K562 (cell line): ENCODE measurements at regions not wholly inside any gene's neighbourhood (a gene's known extent, or its start where the extent isn't known, plus 50 kb on each side); places are given as distances from the start of the nearest gene placed in this dataset.

Experiments
- ATAC-seq: fragments of 200-7000 bp; cut with Tn5 transposase; 3 replicates; pipeline ENCODE4 v1.9.1; 2020; ENCODE audit warnings: moderate library complexity
- BruUV-seq: library from RNA; stranded (reverse); fragments of 400-500 nt; replicated peaks from 2 replicates; lab custom pipeline; 2021; lab: Mats Ljungman, UMichigan
- CTCF ChIA-PET: fragments of 300-600 bp; formaldehyde crosslinking; extraction: SDS; loops from one replicate; lab custom pipeline; 2021; ENCODE audit warnings: low intra/inter-chr PET ratio; lab: Yijun Ruan, JAX
- POLR2A ChIA-PET: fragments of 300-600, 350-650 bp; sonication (Branson Sonifier 250); formaldehyde crosslinking; extraction: SDS; loops from one replicate; lab custom pipeline; 2021; ENCODE audit warnings: antibody characterized with exemption, inconsistent platforms; lab: Yijun Ruan, JAX
- DNase-seq, 4 experiments: peaks; one replicate each; pipeline versions ENCODE4 v3.0.0 to v3.0.0-alpha.2; 2011 to 2018; ENCODE audit warnings: low spot score in 3 of 4, mixed read lengths in 3 of 4; ENCODE audit errors: extremely low read depth in 1 of 4
- FAIRE-seq: peaks from 2 replicates; lab custom pipeline; 2011; peaks lifted over from hg19 to GRCh38; lab: Jason Lieb, UNC
- H2AFZ ChIP-seq: 2 replicates; pipeline ENCODE4 v1.6.0; 2011; ENCODE audit warnings: low read depth, low read length, control low read depth, inconsistent platforms
- H3K27ac ChIP-seq: fragments of 200-600 bp; 3 replicates; pipeline ENCODE4 v1.8.0; 2011; ENCODE audit warnings: low read depth, mild to moderate bottlenecking, control low read depth, inconsistent platforms, low read length, moderate library complexity, mixed read lengths; ENCODE audit errors: extremely low read depth
- H3K27me3 ChIP-seq, 2 experiments: fragments of 300-600 bp in 1 of 2; 2 replicates in 1 of 2; 3 replicates in 1 of 2; pipeline versions ENCODE4 v1.6.0 to v1.8.0; 2011; ENCODE audit warnings: inconsistent platforms in 2 of 2, low read length in 2 of 2, mild to moderate bottlenecking in 1 of 2, mixed read lengths in 1 of 2, moderate library complexity in 1 of 2; ENCODE audit not compliant: control insufficient read depth in 2 of 2, insufficient read depth in 2 of 2
- H3K36me3 ChIP-seq: fragments of 300-600 bp; 3 replicates; pipeline ENCODE4 v1.8.0; 2011; ENCODE audit warnings: mild to moderate bottlenecking, low read length, inconsistent platforms; ENCODE audit not compliant: control insufficient read depth, insufficient read depth
- H3K4me1 ChIP-seq, 2 experiments: fragments of 200-600 bp in 1 of 2; replicated peaks in 1 of 2; 2 replicates in 1 of 2; 3 replicates in 1 of 2; pipeline versions ENCODE4 v1.5.1 to v1.8.0; 2011; ENCODE audit warnings: inconsistent platforms in 2 of 2, low read length in 2 of 2, mild to moderate bottlenecking in 1 of 2, mixed read lengths in 1 of 2, moderate library complexity in 1 of 2; ENCODE audit not compliant: control insufficient read depth in 2 of 2, insufficient read depth in 2 of 2
- H3K4me2 ChIP-seq: 2 replicates; pipeline ENCODE4 v1.6.1; 2011; ENCODE audit warnings: low read length, control low read depth, inconsistent platforms, mixed read lengths; ENCODE audit not compliant: insufficient read depth
- H3K4me3 ChIP-seq: fragments of 200-600 bp; sonication (generic), shearing (Covaris generic); 2 replicates; pipeline ENCODE4 v1.5.1; 2016; ENCODE audit warnings: control low read depth, inconsistent platforms
- H3K79me2 ChIP-seq: fragments of 200-600 bp; 3 replicates; pipeline ENCODE4 v1.8.0; 2011; ENCODE audit warnings: low read length, inconsistent platforms; ENCODE audit not compliant: control insufficient read depth, insufficient read depth
- H3K9ac ChIP-seq, 2 experiments: 2 replicates each; pipeline versions ENCODE4 v1.6.0 to v1.6.1; 2011; ENCODE audit warnings: low read depth in 2 of 2, low read length in 2 of 2, control low read depth in 1 of 2, inconsistent platforms in 1 of 2, mild to moderate bottlenecking in 1 of 2, mixed read lengths in 1 of 2; ENCODE audit not compliant: insufficient read depth in 1 of 2
- H3K9me1 ChIP-seq: one replicate; pipeline ENCODE4 v1.6.0; 2011; ENCODE audit warnings: inconsistent platforms, mild to moderate bottlenecking, low read length, moderate library complexity; ENCODE audit not compliant: control insufficient read depth, insufficient read depth
- H3K9me3 ChIP-seq: replicated peaks from 2 replicates; pipeline ENCODE4 v1.5.1; 2011; ENCODE audit warnings: low read depth, low read length, inconsistent platforms; ENCODE audit not compliant: control insufficient read depth, insufficient read depth
- H4K20me1 ChIP-seq: replicated peaks from 2 replicates; pipeline ENCODE4 v1.6.1; 2011; ENCODE audit warnings: low read length, inconsistent platforms, mixed read lengths; ENCODE audit not compliant: control insufficient read depth, insufficient read depth
- ADNP ChIP-seq: fragments of 200-800 bp; sonication (Bioruptor generic); IDR thresholded peaks from 2 replicates; pipeline ENCODE4 v1.6.1; 2016; ENCODE audit warnings: missing genetic modification characterization, missing compliant biosample characterization
- CGGBP1 ChIP-seq: fragments of 250-450 bp; sonication (Bioruptor Pico); IDR thresholded peaks from 2 replicates; pipeline ENCODE4 v1.9.0; 2021; ENCODE audit warnings: mild to moderate bottlenecking
- DLX4 ChIP-seq: fragments of 250-450 bp; sonication (Bioruptor Pico); IDR thresholded peaks from 2 replicates; pipeline ENCODE4 v1.6.1; 2021; ENCODE audit warnings: mild to moderate bottlenecking
- HNRNPUL1 ChIP-seq: fragments of 200-400 bp; formaldehyde crosslinking; IDR thresholded peaks from 2 replicates; pipeline ENCODE4 v1.6.1; 2017; ENCODE audit warnings: low read length
- MECOM ChIP-seq: fragments of 250-450 bp; sonication (Bioruptor Pico); IDR thresholded peaks from 2 replicates; pipeline ENCODE4 v1.8.0; 2022; ENCODE audit warnings: inconsistent platforms
- PREB ChIP-seq: sonication (generic); formaldehyde crosslinking; IDR thresholded peaks from 2 replicates; pipeline ENCODE4 v1.8.1; 2023; ENCODE audit warnings: mild to moderate bottlenecking, missing genetic modification reagents
- RHOXF2B ChIP-seq: fragments of 250-450 bp; sonication (Bioruptor Pico); conservative IDR thresholded peaks from 2 replicates; pipeline ENCODE4 v1.5.1; 2021
- SIRT6 ChIP-seq: IDR thresholded peaks from one replicate; pipeline ENCODE4 v1.6.1; 2012; ENCODE audit warnings: low read depth, mild to moderate bottlenecking, control low read depth, inconsistent platforms, low read length, moderate library complexity
- SMAD1 ChIP-seq: fragments of 150-350 bp; IDR thresholded peaks from 2 replicates; pipeline ENCODE4 v1.6.1; 2014; ENCODE audit warnings: low read length, low read depth; ENCODE audit not compliant: partially characterized antibody
- TBL1XR1 ChIP-seq, 2 experiments: IDR thresholded peaks; 2 replicates each; pipeline ENCODE4 v1.6.1; 2012; ENCODE audit warnings: improper control_type of control experiment in 2 of 2, low read length in 2 of 2, mild to moderate bottlenecking in 1 of 2
- TFAP4 ChIP-seq: sonication (generic); formaldehyde crosslinking; IDR thresholded peaks from 2 replicates; pipeline ENCODE4 v1.8.0; 2022; ENCODE audit warnings: missing genetic modification reagents, mild to moderate bottlenecking, moderate library complexity, borderline replicate concordance
- U2AF1 ChIP-seq: fragments of 200-400 bp; formaldehyde crosslinking; optimal IDR thresholded peaks from 2 replicates; pipeline ENCODE3; 2017; ENCODE audit warnings: mild to moderate bottlenecking, low read depth, low read length, moderate library complexity
- ZNF785 ChIP-seq: fragments of 250-450 bp; sonication (Bioruptor Pico); IDR thresholded peaks from 2 replicates; pipeline ENCODE4 v1.4.0; 2020; ENCODE audit warnings: mild to moderate bottlenecking
- WGBS: fragments of 100-300 bp; shearing (Covaris generic); methylation state at CpG from one replicate; pipeline ENCODE4 v1.1.6; 2016; ENCODE audit warnings: low coverage, mixed read lengths; ENCODE audit not compliant: insufficient coverage; ENCODE audit errors: missing lambda C conversion rate; 5-methylcytosine and 5-hydroxymethylcytosine counted together
- in situ Hi-C: fragments of 300-500 bp; cut with MboI; formaldehyde crosslinking; loops from 4 replicates; pipeline ENCODE4 v1.15.0; 2018; ENCODE audit warnings: inconsistent platforms, mixed read lengths
- intact Hi-C: fragments of 100-400 bp; cut with micrococcal nuclease; formaldehyde crosslinking; loops from 2 replicates; pipeline ENCODE4 v1.14.2; 2022

GRCh38 chr13:53123536-53123935 lies 94.9 kb downstream of the OLFM4 start:
- H3K27me3 ChIP-seq = no peaks in the 10 kb centered on the region

More at GRCh38 chr13:53123536-53123935, 94.9 kb downstream of the OLFM4 start:
- TF ChIP-seq TFAP4 (CRISPR knock-in tag) (no peak), DLX4 (CRISPR knock-in tag) (no peak), CGGBP1 (no peak), SIRT6 (no peak), SMAD1 (no peak), RHOXF2B (CRISPR knock-in tag) (no peak), HNRNPUL1 (no peak), ZNF785 (CRISPR knock-in tag) (no peak), TBL1XR1 (IDR thresholded peaks at IDR 0.05; ENCODE audit: low read length in 2 of 2) (no peak), MECOM (CRISPR knock-in tag) (no peak), PREB (CRISPR knock-in tag) (no peak), U2AF1 (no peak), ADNP (tag) (no peak)
- DNase-seq (no peak), FAIRE-seq (no peak), ATAC-seq (no peak)
- H3K4me1 ChIP-seq = no peaks in the 10 kb centered on the region
- CTCF ChIA-PET = no interaction called here
- H3K4me2 ChIP-seq = no peak overlapping the region
- H2AFZ ChIP-seq = no peak overlapping the region
- no peaks in the 10 kb centered on the region for H4K20me1 ChIP-seq
- no peaks in the 10 kb centered on the region for H3K36me3 ChIP-seq
- H3K4me3 ChIP-seq = no peak overlapping the region
- no peaks in the 10 kb centered on the region for H3K79me2 ChIP-seq
- no peaks in the 10 kb centered on the region for H3K9me3 ChIP-seq
- intact Hi-C loops = no loop called here
- H3K9me1 ChIP-seq = no peaks in the 10 kb centered on the region
- POLR2A ChIA-PET = no interaction called here
- 0% methylated on average over 3 of the region's 3 CpGs for WGBS
- in situ Hi-C loops = no loop called here
- no peak overlapping the region for H3K27ac ChIP-seq
- H3K9ac ChIP-seq = no peak overlapping the region
- no TSS peak for BruUV-seq
